Panc1 (cell line): ENCODE measurements at regions not wholly inside any gene's neighbourhood (a gene's known extent, or its start where the extent isn't known, plus 50 kb on each side); places are given as distances from the start of the nearest gene placed in this dataset.

Experiments used
- ATAC-seq: fragments of 200-7000 bp; cut with Tn5 transposase; 2 replicates; pipeline ENCODE4 v1.9.1; 2020; ENCODE audit warnings: mild to moderate bottlenecking, moderate library complexity
- BruUV-seq: library from RNA; stranded (reverse); fragments of 400-500 nt; replicated peaks from 2 replicates; lab custom pipeline; 2021; lab: Mats Ljungman, UMichigan
- CTCF ChIA-PET: fragments of 300-600 bp; sonication (Branson Sonifier 250); formaldehyde crosslinking; loops from one replicate; lab custom pipeline; 2022; ENCODE audit warnings: antibody characterized with exemption; lab: Charles Lee
- POLR2A ChIA-PET: fragments of 300-600 bp; sonication (Branson Sonifier 250); formaldehyde crosslinking; loops from one replicate; lab custom pipeline; 2022; ENCODE audit warnings: antibody characterized with exemption; lab: Charles Lee
- DNase-seq: peaks from one replicate; pipeline ENCODE4 v3.0.0-alpha.2; 2010; ENCODE audit warnings: low read depth, low spot score
- H3K27ac ChIP-seq: 2 replicates; pipeline ENCODE4 v1.5.1; 2011; ENCODE audit warnings: mild to moderate bottlenecking, low read length, inconsistent platforms
- H3K27me3 ChIP-seq: fragments of 200-500 bp; sonication (Bioruptor generic); 2 replicates; pipeline ENCODE4 v1.6.0; 2014; ENCODE audit warnings: low read length, inconsistent platforms; ENCODE audit not compliant: control insufficient read depth, insufficient read depth
- H3K36me3 ChIP-seq: fragments of 200-500 bp; sonication (Bioruptor generic); 2 replicates; pipeline ENCODE4 v1.5.1; 2014; ENCODE audit warnings: inconsistent platforms, mild to moderate bottlenecking, low read length, moderate library complexity; ENCODE audit not compliant: control insufficient read depth, insufficient read depth
- H3K4me1 ChIP-seq: 2 replicates; pipeline ENCODE4 v1.5.1; 2011; ENCODE audit warnings: inconsistent platforms, mild to moderate bottlenecking, low read length, moderate library complexity; ENCODE audit not compliant: control insufficient read depth, insufficient read depth
- H3K4me3 ChIP-seq, 2 experiments: 2 replicates each; pipeline ENCODE4 v1.5.1; 2011 to 2012; ENCODE audit warnings: low read depth in 2 of 2, low read length in 2 of 2, mild to moderate bottlenecking in 2 of 2, inconsistent platforms in 1 of 2, moderate library complexity in 1 of 2
- H3K9me3 ChIP-seq: fragments of 200-500 bp; sonication (Bioruptor generic); 2 replicates; pipeline ENCODE4 v1.5.1; 2014; ENCODE audit warnings: low read depth, mild to moderate bottlenecking, inconsistent platforms, low read length, moderate library complexity; ENCODE audit not compliant: control insufficient read depth, insufficient read depth
- CTCF ChIP-seq: fragments of 450-650 bp; IDR thresholded peaks from 2 replicates; pipeline ENCODE4 v1.5.1; 2017; ENCODE audit warnings: mild to moderate bottlenecking
- POLR2AphosphoS5 ChIP-seq: IDR thresholded peaks from 2 replicates; pipeline ENCODE4 v1.6.1; 2012; ENCODE audit warnings: mild to moderate bottlenecking, low read depth, low read length, moderate library complexity
- SIN3A ChIP-seq: IDR thresholded peaks from 2 replicates; pipeline ENCODE4 v1.6.1; 2012; ENCODE audit warnings: low read depth, mild to moderate bottlenecking, low read length, moderate library complexity, borderline replicate concordance; ENCODE audit not compliant: insufficient read depth
- TCF7L2 ChIP-seq: IDR thresholded peaks from 2 replicates; pipeline ENCODE4 v1.6.1; 2011; ENCODE audit warnings: mild to moderate bottlenecking, low read depth, low read length, inconsistent platforms
- in situ Hi-C: cut with HindIII; loops from 2 replicates; pipeline ENCODE4 v1.10.0; 2016; ENCODE audit warnings: low sequenced_read_pairs, low pct_unique_long_range_greater_than_20kb
- intact Hi-C: fragments of 100-400 bp; cut with micrococcal nuclease; formaldehyde crosslinking; loops from one replicate; pipeline ENCODE4 v1.10.0; 2022; ENCODE audit not compliant: unreplicated experiment
- TF ChIP-seq, protein P1 (sequence below), 2 experiments: IDR thresholded peaks; 2 replicates each; pipeline ENCODE4 v1.6.1; 2011 to 2012; ENCODE audit warnings: low read depth in 2 of 2, control low read depth in 1 of 2, low read length in 1 of 2, mild to moderate bottlenecking in 1 of 2, moderate library complexity in 1 of 2; ENCODE audit not compliant: insufficient read depth in 1 of 2

GRCh38 chr10:124162136-124162535 is 68.7 kb upstream of the CHST15 start:
- ATAC-seq (no peak), DNase-seq (no peak)
- POLR2A ChIA-PET, result no interaction called here
- in situ Hi-C loops, result no loop called here
- no peak overlapping the region for H3K4me3 ChIP-seq
- H3K9me3 ChIP-seq, result no peaks in the 10 kb centered on the region
- H3K27me3 ChIP-seq, result no peaks in the 10 kb centered on the region
- no peaks in the 10 kb centered on the region for H3K36me3 ChIP-seq
- CTCF ChIA-PET, result no interaction called here
- BruUV-seq, result no TSS peak
- intact Hi-C loops, result no loop called here
- no peak overlapping the region for H3K27ac ChIP-seq
- peaks cover 3% of the 10 kb centered on the region; the same call in 1 of the 2 replicates for H3K4me1 ChIP-seq
- TF ChIP-seq, protein P1, sequence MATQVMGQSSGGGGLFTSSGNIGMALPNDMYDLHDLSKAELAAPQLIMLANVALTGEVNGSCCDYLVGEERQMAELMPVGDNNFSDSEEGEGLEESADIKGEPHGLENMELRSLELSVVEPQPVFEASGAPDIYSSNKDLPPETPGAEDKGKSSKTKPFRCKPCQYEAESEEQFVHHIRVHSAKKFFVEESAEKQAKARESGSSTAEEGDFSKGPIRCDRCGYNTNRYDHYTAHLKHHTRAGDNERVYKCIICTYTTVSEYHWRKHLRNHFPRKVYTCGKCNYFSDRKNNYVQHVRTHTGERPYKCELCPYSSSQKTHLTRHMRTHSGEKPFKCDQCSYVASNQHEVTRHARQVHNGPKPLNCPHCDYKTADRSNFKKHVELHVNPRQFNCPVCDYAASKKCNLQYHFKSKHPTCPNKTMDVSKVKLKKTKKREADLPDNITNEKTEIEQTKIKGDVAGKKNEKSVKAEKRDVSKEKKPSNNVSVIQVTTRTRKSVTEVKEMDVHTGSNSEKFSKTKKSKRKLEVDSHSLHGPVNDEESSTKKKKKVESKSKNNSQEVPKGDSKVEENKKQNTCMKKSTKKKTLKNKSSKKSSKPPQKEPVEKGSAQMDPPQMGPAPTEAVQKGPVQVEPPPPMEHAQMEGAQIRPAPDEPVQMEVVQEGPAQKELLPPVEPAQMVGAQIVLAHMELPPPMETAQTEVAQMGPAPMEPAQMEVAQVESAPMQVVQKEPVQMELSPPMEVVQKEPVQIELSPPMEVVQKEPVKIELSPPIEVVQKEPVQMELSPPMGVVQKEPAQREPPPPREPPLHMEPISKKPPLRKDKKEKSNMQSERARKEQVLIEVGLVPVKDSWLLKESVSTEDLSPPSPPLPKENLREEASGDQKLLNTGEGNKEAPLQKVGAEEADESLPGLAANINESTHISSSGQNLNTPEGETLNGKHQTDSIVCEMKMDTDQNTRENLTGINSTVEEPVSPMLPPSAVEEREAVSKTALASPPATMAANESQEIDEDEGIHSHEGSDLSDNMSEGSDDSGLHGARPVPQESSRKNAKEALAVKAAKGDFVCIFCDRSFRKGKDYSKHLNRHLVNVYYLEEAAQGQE (IDR thresholded peaks at IDR 0.05; ENCODE audit: insufficient read depth in 1 of 2, low read depth in 2 of 2, low read length in 1 of 2), result no peak
- TF ChIP-seq CTCF, result no peak
- TF ChIP-seq SIN3A, result no peak
- TF ChIP-seq POLR2AphosphoS5, result no peak
- TF ChIP-seq TCF7L2, result no peak

- ATAC-seq (no peak), DNase-seq (no peak)
- intact Hi-C loops (no loop called here), in situ Hi-C loops (no loop called here)
- Histone ChIP-seq H3K27ac (no peak overlapping the region), H3K36me3 (no peaks in the 10 kb centered on the region), H3K4me3 (no peak overlapping the region), H3K4me1 (peaks cover 8% of the 10 kb centered on the region), H3K27me3 (no peaks in the 10 kb centered on the region), H3K9me3 (no peaks in the 10 kb centered on the region)
- BruUV-seq, result no TSS peak
- TF ChIP-seq TCF7L2 (no peak), CTCF (no peak), SIN3A (no peak), POLR2AphosphoS5 (no peak)
- TF ChIP-seq, protein P1 (IDR thresholded peaks at IDR 0.05; ENCODE audit: insufficient read depth in 1 of 2, low read depth in 2 of 2, low read length in 1 of 2), result no peak
- ChIA-PET CTCF (no interaction called here), POLR2A (no interaction called here)
Measured at GRCh38 chr10:124161601-124162000, 68.2 kb upstream of the CHST15 start.
